ENCODE measurements at regions not wholly inside any gene's neighbourhood (a gene's known extent, or its start where the extent isn't known, plus 50 kb on each side); places are given as distances from the start of the nearest gene placed in this dataset.

DNA sequence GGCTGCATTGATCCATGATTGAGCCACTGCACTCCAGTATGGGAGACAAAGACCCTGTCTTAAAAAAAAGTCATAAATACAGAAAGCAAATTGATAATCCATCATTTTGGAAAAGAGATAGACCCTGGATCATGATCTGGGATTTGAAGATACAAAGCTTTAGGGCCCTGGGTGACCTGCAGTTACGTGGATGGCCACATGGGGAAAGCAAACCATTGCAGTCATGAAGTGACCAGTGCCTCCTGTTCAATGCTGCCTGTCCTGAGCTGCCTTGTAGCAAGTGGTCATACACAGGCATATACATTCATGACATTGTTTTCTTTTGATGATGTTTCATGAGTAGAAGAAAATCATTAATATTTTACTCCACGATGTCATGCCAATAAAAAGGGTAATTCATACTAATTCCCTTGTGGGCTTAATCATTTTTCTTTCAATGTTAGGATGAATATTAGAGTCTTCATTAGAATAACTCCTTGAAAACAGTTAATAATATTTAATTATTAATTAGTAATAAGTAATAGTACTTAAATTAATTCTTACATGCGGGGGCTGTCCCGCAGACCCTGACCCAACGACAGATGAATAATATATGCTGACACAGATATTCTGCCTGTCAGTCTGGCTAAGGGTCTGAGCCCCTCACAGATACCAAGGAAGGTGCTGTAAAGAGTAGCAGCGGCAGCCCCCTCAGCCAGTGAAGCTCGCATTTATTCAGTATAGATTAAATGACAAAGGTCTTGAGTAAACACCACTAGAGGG, 109.0 kb upstream of the UNC13C start:
- Mint-ChIP-seq H3K27me3 (ENCODE audit: unreplicated experiment) (no peaks in the 10 kb centered on the region), H3K27ac (ENCODE audit: unreplicated experiment) (no peak overlapping the region), H3K4me3 (ENCODE audit: unreplicated experiment) (no peak overlapping the region), H3K36me3 (ENCODE audit: unreplicated experiment) (no peaks in the 10 kb centered on the region), H3K9me3 (ENCODE audit: unreplicated experiment) (no peaks in the 10 kb centered on the region), H3K4me1 (ENCODE audit: low read depth, unreplicated experiment) (no peaks in the 10 kb centered on the region)
- no peak for DNase-seq
- TF ChIP-seq, protein P1, sequence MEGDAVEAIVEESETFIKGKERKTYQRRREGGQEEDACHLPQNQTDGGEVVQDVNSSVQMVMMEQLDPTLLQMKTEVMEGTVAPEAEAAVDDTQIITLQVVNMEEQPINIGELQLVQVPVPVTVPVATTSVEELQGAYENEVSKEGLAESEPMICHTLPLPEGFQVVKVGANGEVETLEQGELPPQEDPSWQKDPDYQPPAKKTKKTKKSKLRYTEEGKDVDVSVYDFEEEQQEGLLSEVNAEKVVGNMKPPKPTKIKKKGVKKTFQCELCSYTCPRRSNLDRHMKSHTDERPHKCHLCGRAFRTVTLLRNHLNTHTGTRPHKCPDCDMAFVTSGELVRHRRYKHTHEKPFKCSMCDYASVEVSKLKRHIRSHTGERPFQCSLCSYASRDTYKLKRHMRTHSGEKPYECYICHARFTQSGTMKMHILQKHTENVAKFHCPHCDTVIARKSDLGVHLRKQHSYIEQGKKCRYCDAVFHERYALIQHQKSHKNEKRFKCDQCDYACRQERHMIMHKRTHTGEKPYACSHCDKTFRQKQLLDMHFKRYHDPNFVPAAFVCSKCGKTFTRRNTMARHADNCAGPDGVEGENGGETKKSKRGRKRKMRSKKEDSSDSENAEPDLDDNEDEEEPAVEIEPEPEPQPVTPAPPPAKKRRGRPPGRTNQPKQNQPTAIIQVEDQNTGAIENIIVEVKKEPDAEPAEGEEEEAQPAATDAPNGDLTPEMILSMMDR (IDR thresholded peaks at IDR 0.05; ENCODE audit: partially characterized antibody, unreplicated experiment) = peak; percentile 32

DNA sequence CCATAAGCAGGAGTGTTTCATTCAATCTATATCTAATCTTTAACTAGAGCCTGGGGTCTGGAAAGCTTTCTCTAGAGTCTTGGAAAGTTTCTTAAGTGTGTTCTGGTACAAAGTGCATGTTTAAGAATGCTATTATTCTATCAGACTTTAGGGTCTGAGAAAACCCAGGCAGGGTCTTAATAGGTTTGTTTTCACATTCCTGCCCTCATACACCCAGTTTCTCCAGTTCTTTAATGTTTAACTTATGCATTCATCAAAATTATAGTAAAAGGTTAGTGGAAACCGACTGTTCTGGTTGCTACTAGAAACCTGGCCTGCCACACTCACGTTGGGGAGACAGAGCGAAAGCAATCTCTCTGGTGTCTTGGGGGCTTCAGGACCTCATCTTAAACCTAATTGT, 102.9 kb upstream of the WDR72 start:
- H3K9me3 Mint-ChIP-seq (ENCODE audit: unreplicated experiment) = no peaks in the 10 kb centered on the region
- H3K4me3 Mint-ChIP-seq (ENCODE audit: unreplicated experiment) = no peak overlapping the region
- H3K27me3 Mint-ChIP-seq (ENCODE audit: unreplicated experiment) = no peaks in the 10 kb centered on the region
- no peak for DNase-seq
- H3K36me3 Mint-ChIP-seq (ENCODE audit: unreplicated experiment) = no peaks in the 10 kb centered on the region
- no peak overlapping the region for H3K27ac Mint-ChIP-seq (ENCODE audit: unreplicated experiment)
- TF ChIP-seq, protein P1 (IDR thresholded peaks at IDR 0.05; ENCODE audit: partially characterized antibody, unreplicated experiment) = no peak
- H3K4me1 Mint-ChIP-seq (ENCODE audit: low read depth, unreplicated experiment) = no peaks in the 10 kb centered on the region

DNA sequence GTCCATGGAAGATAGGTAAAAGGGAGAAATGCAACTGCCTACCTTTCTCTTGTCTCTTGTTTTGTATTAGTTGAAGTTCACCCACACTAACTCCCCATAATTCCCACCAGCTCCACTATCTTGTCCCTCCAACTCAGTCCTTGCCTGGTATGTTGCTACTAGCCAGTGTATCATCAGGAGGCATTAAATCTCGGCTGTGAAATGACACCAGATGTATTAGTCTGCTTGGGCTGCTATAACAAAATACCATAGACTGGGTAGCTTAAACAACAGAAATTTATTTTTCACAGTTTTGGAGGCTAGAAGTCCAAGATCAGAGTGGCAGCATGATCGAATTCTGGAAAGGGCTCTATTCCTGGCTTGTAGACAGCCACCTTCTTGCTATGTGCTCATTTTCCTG, 102.3 kb upstream of the WDR72 start:
- Mint-ChIP-seq H3K4me3 (ENCODE audit: unreplicated experiment) (no peak overlapping the region), H3K36me3 (ENCODE audit: unreplicated experiment) (no peaks in the 10 kb centered on the region), H3K9me3 (ENCODE audit: unreplicated experiment) (no peaks in the 10 kb centered on the region), H3K27ac (ENCODE audit: unreplicated experiment) (no peak overlapping the region), H3K4me1 (ENCODE audit: low read depth, unreplicated experiment) (no peaks in the 10 kb centered on the region), H3K27me3 (ENCODE audit: unreplicated experiment) (no peaks in the 10 kb centered on the region)
- TF ChIP-seq, protein P1 (IDR thresholded peaks at IDR 0.05; ENCODE audit: partially characterized antibody, unreplicated experiment) = no peak
- no peak for DNase-seq

DNA sequence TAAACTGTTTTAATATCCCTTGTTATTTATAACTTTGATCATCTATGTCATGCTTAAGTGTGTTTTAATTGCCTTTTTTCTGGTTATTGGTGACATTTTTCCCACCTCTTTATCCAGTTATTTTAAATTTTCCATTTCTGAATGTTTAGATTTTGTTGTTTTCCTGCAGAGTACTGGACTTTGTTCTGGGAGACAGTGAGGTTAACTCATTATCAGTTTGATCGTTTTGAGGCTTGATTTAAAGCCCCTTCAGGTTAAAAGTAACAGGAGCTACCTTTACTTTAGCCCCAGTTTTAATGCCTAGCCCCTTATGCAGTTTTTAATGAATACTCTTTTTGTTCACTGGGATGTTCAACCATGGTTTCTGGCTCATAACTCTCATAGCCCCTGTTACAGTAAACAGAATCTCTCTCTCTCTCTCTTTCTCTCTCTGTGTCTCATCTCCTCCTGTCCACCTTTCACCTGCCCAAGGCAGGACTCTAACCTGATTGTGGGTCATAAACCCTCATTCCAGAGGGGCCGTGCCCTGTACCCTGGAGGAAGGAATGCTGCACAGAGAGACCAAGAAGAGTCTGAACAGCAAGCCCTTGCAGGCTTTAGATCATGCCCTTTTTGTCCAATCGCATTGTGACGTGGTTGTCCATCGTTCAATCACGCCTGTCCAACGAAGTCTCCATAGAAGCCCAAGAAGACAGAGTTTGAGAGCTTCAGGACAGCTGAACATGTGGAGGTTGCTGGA, 91.8 kb upstream of the WDR72 start:
- no peak overlapping the region for H3K27ac Mint-ChIP-seq (ENCODE audit: unreplicated experiment)
- peaks cover 3% of the 10 kb centered on the region for H3K27me3 Mint-ChIP-seq (ENCODE audit: unreplicated experiment)

More for the DNA sequence above, 91.8 kb upstream of the WDR72 start:
- no peaks in the 10 kb centered on the region for H3K4me1 Mint-ChIP-seq (ENCODE audit: low read depth, unreplicated experiment)
- no peaks in the 10 kb centered on the region for H3K9me3 Mint-ChIP-seq (ENCODE audit: unreplicated experiment)
- no peak for DNase-seq
- no peaks in the 10 kb centered on the region for H3K36me3 Mint-ChIP-seq (ENCODE audit: unreplicated experiment)
- H3K4me3 Mint-ChIP-seq (ENCODE audit: unreplicated experiment) = no peak overlapping the region
- TF ChIP-seq, protein P1 (IDR thresholded peaks at IDR 0.05; ENCODE audit: partially characterized antibody, unreplicated experiment) = no peak
